Brain pericyte (primary cell): ENCODE measurements at regions not wholly inside any gene's neighbourhood (a gene's known extent, or its start where the extent isn't known, plus 50 kb on each side); places are given as distances from the start of the nearest gene placed in this dataset.
"Not testable (repeated sequence)": the region's sequence is repeated elsewhere in the genome, so short reads cannot be mapped to it uniquely, and the experiment has no call there.

Experiments
- DNase-seq: peaks from one replicate; pipeline ENCODE4 v3.0.0-alpha.2; 2012; ENCODE audit warnings: low read depth, low spot score

GRCh38 chr2:228522276-228522675 lies 340.8 kb upstream of the SPHKAP start:
- DNase-seq = no peak

- DNase-seq = no peak
Observed at GRCh38 chr2:228519561-228519960, 338.1 kb upstream of the SPHKAP start.

GRCh38 chr2:228516019-228516418 lies 334.5 kb upstream of the SPHKAP start:
- no peak for DNase-seq

- DNase-seq = not testable (repeated sequence)
Observed at GRCh38 chr2:228513480-228513879, 332.0 kb upstream of the SPHKAP start.

GRCh38 chr2:228509021-228509420 lies 327.5 kb upstream of the SPHKAP start:
- DNase-seq = no peak

- DNase-seq = no peak
Observed at GRCh38 chr2:228507870-228508269, 326.4 kb upstream of the SPHKAP start.

GRCh38 chr2:228507231-228507824 lies 325.8 kb upstream of the SPHKAP start:
- no peak for DNase-seq

GRCh38 chr2:228503731-228504130 lies 322.2 kb upstream of the SPHKAP start:
- DNase-seq = no peak

GRCh38 chr2:228493852-228494251 lies 312.4 kb upstream of the SPHKAP start:
- DNase-seq = no peak

- no peak for DNase-seq
Observed at GRCh38 chr2:228479014-228479413, 297.5 kb upstream of the SPHKAP start.

GRCh38 chr2:228474466-228474865 lies 293.0 kb upstream of the SPHKAP start:
- DNase-seq = no peak

- DNase-seq = no peak
Observed at GRCh38 chr2:228469721-228470120, 288.2 kb upstream of the SPHKAP start.

GRCh38 chr2:228466851-228467250 lies 285.4 kb upstream of the SPHKAP start:
- DNase-seq = no peak

- no peak for DNase-seq
Observed at GRCh38 chr2:228465408-228465807, 283.9 kb upstream of the SPHKAP start.

- no peak for DNase-seq
Observed at GRCh38 chr2:228458364-228458763, 276.9 kb upstream of the SPHKAP start.

- no peak for DNase-seq
Observed at GRCh38 chr2:228447266-228447915, 265.9 kb upstream of the SPHKAP start.

GRCh38 chr2:228446734-228447133 lies 265.2 kb upstream of the SPHKAP start:
- no peak for DNase-seq

- no peak for DNase-seq
Observed at GRCh38 chr2:228444161-228444560, 262.7 kb upstream of the SPHKAP start.

GRCh38 chr2:228433721-228434120 lies 252.2 kb upstream of the SPHKAP start:
- no peak for DNase-seq

GRCh38 chr2:228432116-228432515 lies 250.6 kb upstream of the SPHKAP start:
- DNase-seq = no peak

- no peak for DNase-seq
Observed at GRCh38 chr2:228430986-228431385, 249.5 kb upstream of the SPHKAP start.

- DNase-seq = no peak
Observed at GRCh38 chr2:228426502-228427216, 245.2 kb upstream of the SPHKAP start.
